Activated CD8-positive, alpha-beta T cell treated with anti-CD3 and anti-CD28 coated beads for 36 hours (primary cell): ENCODE measurements at regions not wholly inside any gene's neighbourhood (a gene's known extent, or its start where the extent isn't known, plus 50 kb on each side); places are given as distances from the start of the nearest gene placed in this dataset.

Experiments
- ATAC-seq: fragments of 200-7000 bp; cut with Tn5 transposase; one replicate; pipeline ENCODE4 v1.10.0; 2021; ENCODE audit warnings: mild to moderate bottlenecking, moderate library complexity
- CTCF ChIA-PET: fragments of 350-600 bp; sonication (Branson Sonifier 250); formaldehyde crosslinking; loops from one replicate; lab custom pipeline; 2021; ENCODE audit warnings: antibody characterized with exemption; lab: Charles Lee
- POLR2A ChIA-PET: fragments of 350-600 bp; sonication (Branson Sonifier 250); formaldehyde crosslinking; loops from one replicate; lab custom pipeline; 2021; ENCODE audit warnings: antibody characterized with exemption; lab: Charles Lee
- DNase-seq: peaks from one replicate; pipeline ENCODE4 v3.0.0-alpha.2; 2020
- H3K27ac Mint-ChIP-seq: one replicate; pipeline ENCODE4 v1.8.0; 2021; ENCODE audit warnings: mild to moderate bottlenecking, mixed read lengths
- H3K27me3 Mint-ChIP-seq: one replicate; pipeline ENCODE4 v1.8.0; 2021; ENCODE audit warnings: mixed read lengths
- H3K36me3 Mint-ChIP-seq: one replicate; pipeline ENCODE4 v1.8.0; 2021; ENCODE audit warnings: low read depth, mixed read lengths
- H3K4me1 Mint-ChIP-seq: one replicate; pipeline ENCODE4 v1.8.0; 2021; ENCODE audit warnings: low read depth, mixed read lengths
- H3K4me3 Mint-ChIP-seq: one replicate; pipeline ENCODE4 v1.8.0; 2021; ENCODE audit warnings: mild to moderate bottlenecking, moderate library complexity, mixed read lengths
- H3K9me3 Mint-ChIP-seq: one replicate; pipeline ENCODE4 v1.8.0; 2021; ENCODE audit warnings: mixed read lengths
- CTCF ChIP-seq: fragments of 200-600 bp; IDR thresholded peaks from one replicate; pipeline ENCODE4 v1.8.0; 2022; ENCODE audit warnings: antibody characterized with exemption, mild to moderate bottlenecking
- intact Hi-C: fragments of 100-400 bp; cut with micrococcal nuclease; formaldehyde crosslinking; loops from one replicate; pipeline ENCODE4 v1.10.0; 2022

DNA sequence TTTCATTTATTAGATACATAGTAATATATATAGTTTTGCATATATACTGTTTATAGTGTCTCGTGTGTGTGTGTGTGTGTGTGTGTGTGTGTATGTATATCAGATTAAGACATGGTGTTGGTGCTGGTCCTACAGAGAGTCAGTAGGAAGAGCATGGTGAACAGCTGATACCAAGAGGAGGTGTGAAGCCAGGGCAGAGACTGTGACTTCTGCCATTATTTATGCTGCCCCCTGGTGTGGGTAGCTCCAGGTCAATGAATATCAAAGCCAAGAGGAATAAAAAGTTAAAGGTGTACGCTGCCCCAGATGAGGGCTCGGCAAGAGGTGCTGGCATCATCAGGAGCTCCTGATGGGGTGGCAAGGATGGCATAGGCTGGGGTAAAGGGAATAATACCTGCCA, 299.5 kb upstream of the RASGRP1 start:
- CTCF ChIA-PET = interaction anchor here (1.5 to 2.0 kb wide), 2 partner anchors 12 to 156 kb away, joined by 6 read pairs; no protein-coding TSS in a partner anchor
- no peak overlapping the region for H3K4me3 Mint-ChIP-seq
- TF ChIP-seq CTCF = no peak
- ATAC-seq (no peak), DNase-seq (peak; percentile 4)
- no peaks in the 10 kb centered on the region for H3K4me1 Mint-ChIP-seq
- H3K27ac Mint-ChIP-seq = no peak overlapping the region
- H3K36me3 Mint-ChIP-seq = no peaks in the 10 kb centered on the region
- H3K9me3 Mint-ChIP-seq = no peaks in the 10 kb centered on the region
- intact Hi-C loops = no loop called here
- H3K27me3 Mint-ChIP-seq = peaks cover 9% of the 10 kb centered on the region
- POLR2A ChIA-PET = no interaction called here

DNA sequence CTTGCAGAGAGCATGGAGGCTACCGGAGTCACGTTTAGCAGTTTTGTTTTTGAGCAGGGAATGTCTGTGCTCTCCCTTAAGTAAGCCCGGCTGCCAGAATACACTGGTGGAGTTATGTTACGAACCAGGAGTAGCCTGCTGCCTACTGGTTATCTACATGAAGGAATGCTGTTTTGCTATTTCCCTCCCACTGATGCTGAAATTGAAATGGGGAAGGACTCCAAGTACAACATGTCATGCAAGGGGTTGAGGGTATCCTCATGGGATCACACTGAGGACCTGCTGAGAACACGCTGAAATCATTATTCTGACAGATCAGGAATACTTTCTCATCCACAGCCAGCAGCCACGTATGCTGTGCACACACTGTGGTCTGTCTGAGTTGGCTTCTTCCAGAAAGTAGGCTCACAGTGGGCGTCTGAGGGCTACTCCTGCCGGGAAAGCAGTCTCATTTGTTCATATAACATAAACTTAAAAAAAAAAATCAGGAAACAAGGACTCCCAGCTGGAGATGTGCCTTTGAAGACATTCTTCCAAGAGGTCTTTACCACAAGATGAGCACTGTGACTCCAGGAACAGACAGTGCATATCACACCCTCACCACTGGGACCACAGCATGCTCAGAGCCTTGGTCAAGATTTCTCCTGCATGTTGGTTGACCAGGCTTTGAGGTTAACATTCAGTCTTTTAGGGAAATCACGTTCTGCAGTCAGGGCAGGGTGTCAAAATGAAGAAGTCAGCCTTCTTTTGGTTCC, 300.4 kb upstream of the RASGRP1 start:
- no peak for DNase-seq
- intact Hi-C loops = no loop called here
- Mint-ChIP-seq H3K27me3 (peaks cover 6% of the 10 kb centered on the region), H3K4me3 (no peak overlapping the region), H3K9me3 (no peaks in the 10 kb centered on the region), H3K4me1 (no peaks in the 10 kb centered on the region), H3K36me3 (no peaks in the 10 kb centered on the region), H3K27ac (no peak overlapping the region)
- ChIA-PET CTCF (interaction anchor here (2.0 kb wide), 1 partner anchor 11 kb away, joined by 6 read pairs; no protein-coding TSS in a partner anchor), POLR2A (no interaction called here)
- ATAC-seq = no peak
- TF ChIP-seq CTCF = no peak

- ChIA-PET CTCF (no interaction called here), POLR2A (no interaction called here)
- Mint-ChIP-seq H3K4me1 (no peaks in the 10 kb centered on the region), H3K9me3 (no peaks in the 10 kb centered on the region), H3K27me3 (peaks cover 6% of the 10 kb centered on the region), H3K27ac (no peak overlapping the region), H3K4me3 (no peak overlapping the region), H3K36me3 (no peaks in the 10 kb centered on the region)
- intact Hi-C loops = no loop called here
- ATAC-seq (no peak), DNase-seq (no peak)
- no peak for TF ChIP-seq CTCF
Observed at GRCh38 chr15:38867556-38867955, 302.9 kb upstream of the RASGRP1 start.

- TF ChIP-seq CTCF = no peak
- Mint-ChIP-seq H3K27ac (no peak overlapping the region), H3K9me3 (no peaks in the 10 kb centered on the region), H3K4me1 (no peaks in the 10 kb centered on the region), H3K4me3 (no peak overlapping the region), H3K27me3 (peaks cover 6% of the 10 kb centered on the region), H3K36me3 (no peaks in the 10 kb centered on the region)
- no peak for DNase-seq
- POLR2A ChIA-PET = no interaction called here
- no peak for ATAC-seq
- CTCF ChIA-PET = no interaction called here
- intact Hi-C loops = no loop called here
Observed at GRCh38 chr15:38868326-38869114, 303.9 kb upstream of the RASGRP1 start.

DNA sequence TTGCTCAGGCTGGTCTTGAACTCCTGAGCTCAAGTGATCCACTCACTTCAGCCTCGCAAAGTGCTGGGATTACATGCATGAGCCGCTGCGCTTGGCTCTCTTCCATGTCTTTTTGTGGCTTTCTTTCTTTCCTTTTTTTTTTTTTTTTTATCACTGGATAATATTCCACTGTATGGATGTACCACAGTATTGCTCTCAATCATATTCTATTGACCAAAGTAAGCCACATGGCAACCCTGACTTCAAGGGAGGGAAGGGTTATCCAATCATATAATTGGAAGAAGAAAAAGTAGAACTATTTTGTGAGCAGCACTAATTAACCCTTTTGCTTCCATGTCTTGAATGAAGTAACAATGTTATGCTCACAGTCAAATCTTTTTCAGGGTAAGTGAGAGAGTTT, 307.0 kb upstream of the RASGRP1 start:
- CTCF ChIA-PET = no interaction called here
- Mint-ChIP-seq H3K27me3 (no peaks in the 10 kb centered on the region), H3K4me1 (no peaks in the 10 kb centered on the region), H3K36me3 (no peaks in the 10 kb centered on the region), H3K9me3 (no peaks in the 10 kb centered on the region), H3K27ac (no peak overlapping the region), H3K4me3 (no peak overlapping the region)
- no peak for TF ChIP-seq CTCF
- POLR2A ChIA-PET = no interaction called here
- DNase-seq (no peak), ATAC-seq (no peak)
- intact Hi-C loops = no loop called here
